HepG2 (cell line): ENCODE measurements at regions not wholly inside any gene's neighbourhood (a gene's known extent, or its start where the extent isn't known, plus 50 kb on each side); places are given as distances from the start of the nearest gene placed in this dataset.

Experiments used
- ATAC-seq: fragments of 200-7000 bp; cut with Tn5 transposase; 3 replicates; pipeline ENCODE4 v1.9.1; 2020; ENCODE audit warnings: mild to moderate bottlenecking, moderate library complexity
- BruUV-seq: library from RNA; stranded (reverse); fragments of 400-500 nt; replicated peaks from 2 replicates; lab custom pipeline; 2021; lab: Mats Ljungman, UMichigan
- CTCF ChIA-PET: fragments of 300-600 bp; formaldehyde crosslinking; extraction: SDS; loops from one replicate; lab custom pipeline; 2021; ENCODE audit warnings: low total read pairs, inconsistent platforms, low intra/inter-chr PET ratio; lab: Yijun Ruan, JAX
- POLR2A ChIA-PET: fragments of 350-600 bp; sonication (Branson Sonifier 250); formaldehyde crosslinking; loops from one replicate; lab custom pipeline; 2020; ENCODE audit warnings: antibody characterized with exemption, inconsistent platforms; lab: Yijun Ruan, JAX
- DNase-seq: peaks from one replicate; pipeline ENCODE4 v3.0.0-alpha.2; 2015; ENCODE audit warnings: low spot score
- FAIRE-seq: peaks from 3 replicates; lab custom pipeline; 2011; peaks lifted over from hg19 to GRCh38; lab: Jason Lieb, UNC
- H2AFZ ChIP-seq: one replicate; pipeline ENCODE4 v1.6.1; 2011; ENCODE audit warnings: low read length, inconsistent platforms
- H3K27ac ChIP-seq: fragments of 300-600 bp; 3 replicates; pipeline ENCODE4 v1.8.0; 2011; ENCODE audit warnings: mixed run types, mild to moderate bottlenecking, mixed read lengths, low read length, inconsistent platforms; ENCODE audit not compliant: insufficient read depth; ENCODE audit errors: extremely low read length
- H3K27me3 ChIP-seq, 2 experiments: fragments of 200-600 bp in 1 of 2; 2 replicates in 1 of 2; 3 replicates in 1 of 2; pipeline versions ENCODE4 v1.6.0 to v1.8.0; 2011; ENCODE audit warnings: low read length in 2 of 2, mild to moderate bottlenecking in 2 of 2, moderate library complexity in 2 of 2, inconsistent platforms in 1 of 2; ENCODE audit not compliant: insufficient read depth in 2 of 2, control insufficient read depth in 1 of 2
- H3K36me3 ChIP-seq, 2 experiments: fragments of 200-600 bp in 1 of 2; replicated peaks in 1 of 2; 2 replicates in 1 of 2; 3 replicates in 1 of 2; pipeline versions ENCODE4 v1.5.1 to v1.8.0; 2011; ENCODE audit warnings: low read length in 2 of 2, inconsistent platforms in 1 of 2; ENCODE audit not compliant: insufficient read depth in 2 of 2, control insufficient read depth in 1 of 2
- H3K4me1 ChIP-seq: 2 replicates; pipeline ENCODE4 v1.5.1; 2012; ENCODE audit warnings: low read length, inconsistent platforms; ENCODE audit not compliant: insufficient read depth
- H3K4me2 ChIP-seq: 2 replicates; pipeline ENCODE4 v1.6.0; 2011; ENCODE audit warnings: low read depth, low read length, inconsistent platforms
- H3K4me3 ChIP-seq, 3 experiments: fragments of 200-600 bp in 1 of 3; sonication (generic), shearing (Covaris generic) in 1 of 3; replicated peaks in 1 of 3; 2 replicates each; pipeline ENCODE4 v1.5.1; 2011 to 2016; ENCODE audit warnings: low read length in 3 of 3, inconsistent platforms in 2 of 3, low read depth in 2 of 3, mild to moderate bottlenecking in 2 of 3, control low read depth in 1 of 3, mixed read lengths in 1 of 3; ENCODE audit not compliant: insufficient read depth in 1 of 3
- H3K79me2 ChIP-seq: one replicate; pipeline ENCODE4 v1.6.1; 2011; ENCODE audit warnings: low read length, inconsistent platforms; ENCODE audit not compliant: insufficient read depth
- H3K9ac ChIP-seq: 2 replicates; pipeline ENCODE4 v1.6.0; 2011; ENCODE audit warnings: mild to moderate bottlenecking, low read depth, low read length, inconsistent platforms; ENCODE audit not compliant: insufficient read depth
- H3K9me3 ChIP-seq: 2 replicates; pipeline ENCODE4 v1.5.1; 2012; ENCODE audit warnings: mild to moderate bottlenecking, low read length
- H4K20me1 ChIP-seq: 2 replicates; pipeline ENCODE4 v1.6.0; 2011; ENCODE audit warnings: inconsistent platforms, mild to moderate bottlenecking, low read length, moderate library complexity; ENCODE audit not compliant: insufficient read depth
- FOSL2 ChIP-seq: sonication (generic); formaldehyde crosslinking; IDR thresholded peaks from 2 replicates; pipeline ENCODE4 v1.4.0; 2020; ENCODE audit warnings: missing genetic modification reagents
- JUN ChIP-seq: sonication (generic); formaldehyde crosslinking; IDR thresholded peaks from 2 replicates; pipeline ENCODE4 v1.4.0; 2020; ENCODE audit warnings: mild to moderate bottlenecking, missing genetic modification reagents
- ZMYM4 ChIP-seq: sonication (generic); formaldehyde crosslinking; IDR thresholded peaks from 2 replicates; pipeline ENCODE4 v1.8.1; 2023; ENCODE audit warnings: mild to moderate bottlenecking, missing genetic modification reagents
- ZNF501 ChIP-seq: sonication (generic); formaldehyde crosslinking; IDR thresholded peaks from 2 replicates; pipeline ENCODE4 v1.5.1; 2020; ENCODE audit warnings: mild to moderate bottlenecking, moderate library complexity, missing genetic modification reagents
- ZNF644 ChIP-seq: IDR thresholded peaks from 2 replicates; pipeline ENCODE4 v1.6.1; 2016; ENCODE audit warnings: low read depth
- WGBS: methylation state at CpG from one replicate; pipeline ENCODE4 v1.1.6; 2017; ENCODE audit warnings: low lambda C conversion rate; 5-methylcytosine and 5-hydroxymethylcytosine counted together
- in situ Hi-C: cut with HindIII; loops from 2 replicates; pipeline ENCODE4 v1.10.0; 2017; ENCODE audit warnings: low pct_unique_long_range_greater_than_20kb; ENCODE audit not compliant: extremely low pct_ligation_motif_present
- intact Hi-C: fragments of 100-400 bp; cut with micrococcal nuclease; formaldehyde crosslinking; loops from one replicate; pipeline ENCODE4 v1.10.0; 2022; ENCODE audit not compliant: unreplicated experiment
- TF ChIP-seq, protein P1 (sequence below): sonication (generic); formaldehyde crosslinking; IDR thresholded peaks from 2 replicates; pipeline ENCODE4 v1.4.0; 2020; ENCODE audit warnings: mild to moderate bottlenecking, missing genetic modification reagents, borderline replicate concordance
- TF ChIP-seq, protein P2 (sequence below): sonication (generic); formaldehyde crosslinking; IDR thresholded peaks from 2 replicates; pipeline ENCODE4 v1.8.0; 2022; ENCODE audit warnings: mild to moderate bottlenecking, missing genetic modification reagents; ENCODE audit not compliant: insufficient replicate concordance

DNA sequence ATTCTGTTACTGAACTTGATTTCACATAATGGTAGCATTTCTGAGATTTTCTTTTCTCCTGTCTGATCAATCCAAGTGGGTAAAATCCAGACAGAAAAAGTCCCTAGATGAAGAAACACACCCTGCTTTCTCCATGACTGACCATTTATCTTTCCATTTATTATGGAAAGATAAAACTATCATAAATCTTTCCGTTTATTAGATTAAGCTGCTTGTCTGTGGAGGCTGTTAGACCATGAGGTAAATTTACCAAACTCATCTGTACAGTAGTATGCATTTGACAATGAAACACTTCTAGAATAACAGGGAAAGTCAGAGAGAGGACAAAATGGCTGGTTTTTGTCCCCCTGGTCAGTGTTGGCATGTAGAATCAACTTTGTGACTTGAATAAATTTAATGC lies 491.2 kb upstream of the SEMA6A start:
- ATAC-seq: no peak
- DNase-seq: no peak
- WGBS: 0% methylated on average over 1 of the region's 1 CpG
- H3K9me3 ChIP-seq: no peaks in the 10 kb centered on the region
- intact Hi-C loops: no loop called here
- H3K9ac ChIP-seq: no peak overlapping the region
- no peak for FAIRE-seq
- no peaks in the 10 kb centered on the region; a peak in 1 of 5 replicates for H3K27me3 ChIP-seq
- no peaks in the 10 kb centered on the region for H3K36me3 ChIP-seq
- H3K4me1 ChIP-seq: no peaks in the 10 kb centered on the region
- H3K4me2 ChIP-seq: no peak overlapping the region
- no peak overlapping the region for H3K27ac ChIP-seq
- no peak overlapping the region for H3K4me3 ChIP-seq
- CTCF ChIA-PET: no interaction called here
- in situ Hi-C loops: no loop called here
- POLR2A ChIA-PET: no interaction called here
- no TSS peak for BruUV-seq
- H2AFZ ChIP-seq: no peak overlapping the region
- TF ChIP-seq JUN: no peak
- no peak for TF ChIP-seq ZMYM4 (CRISPR knock-in tag)
- TF ChIP-seq, protein P1, sequence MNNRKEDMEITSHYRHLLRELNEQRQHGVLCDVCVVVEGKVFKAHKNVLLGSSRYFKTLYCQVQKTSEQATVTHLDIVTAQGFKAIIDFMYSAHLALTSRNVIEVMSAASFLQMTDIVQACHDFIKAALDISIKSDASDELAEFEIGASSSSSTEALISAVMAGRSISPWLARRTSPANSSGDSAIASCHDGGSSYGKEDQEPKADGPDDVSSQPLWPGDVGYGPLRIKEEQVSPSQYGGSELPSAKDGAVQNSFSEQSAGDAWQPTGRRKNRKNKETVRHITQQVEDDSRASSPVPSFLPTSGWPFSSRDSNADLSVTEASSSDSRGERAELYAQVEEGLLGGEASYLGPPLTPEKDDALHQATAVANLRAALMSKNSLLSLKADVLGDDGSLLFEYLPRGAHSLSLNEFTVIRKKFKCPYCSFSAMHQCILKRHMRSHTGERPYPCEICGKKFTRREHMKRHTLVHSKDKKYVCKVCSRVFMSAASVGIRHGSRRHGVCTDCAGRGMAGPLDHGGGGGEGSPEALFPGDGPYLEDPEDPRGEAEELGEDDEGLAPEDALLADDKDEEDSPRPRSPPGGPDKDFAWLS (CRISPR knock-in tag): no peak
- TF ChIP-seq ZNF501 (CRISPR knock-in tag): no peak
- no peak for TF ChIP-seq ZNF644 (CRISPR knock-in tag)
- no peak for TF ChIP-seq FOSL2 (CRISPR knock-in tag)
- TF ChIP-seq, protein P2, sequence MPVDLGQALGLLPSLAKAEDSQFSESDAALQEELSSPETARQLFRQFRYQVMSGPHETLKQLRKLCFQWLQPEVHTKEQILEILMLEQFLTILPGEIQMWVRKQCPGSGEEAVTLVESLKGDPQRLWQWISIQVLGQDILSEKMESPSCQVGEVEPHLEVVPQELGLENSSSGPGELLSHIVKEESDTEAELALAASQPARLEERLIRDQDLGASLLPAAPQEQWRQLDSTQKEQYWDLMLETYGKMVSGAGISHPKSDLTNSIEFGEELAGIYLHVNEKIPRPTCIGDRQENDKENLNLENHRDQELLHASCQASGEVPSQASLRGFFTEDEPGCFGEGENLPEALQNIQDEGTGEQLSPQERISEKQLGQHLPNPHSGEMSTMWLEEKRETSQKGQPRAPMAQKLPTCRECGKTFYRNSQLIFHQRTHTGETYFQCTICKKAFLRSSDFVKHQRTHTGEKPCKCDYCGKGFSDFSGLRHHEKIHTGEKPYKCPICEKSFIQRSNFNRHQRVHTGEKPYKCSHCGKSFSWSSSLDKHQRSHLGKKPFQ (CRISPR knock-in tag): no peak
- H3K79me2 ChIP-seq: no peaks in the 10 kb centered on the region
- H4K20me1 ChIP-seq: no peaks in the 10 kb centered on the region
